Upper lobe of right lung (tissue), 1 donor: ENCODE measurements at regions not wholly inside any gene's neighbourhood (a gene's known extent, or its start where the extent isn't known, plus 50 kb on each side); places are given as distances from the start of the nearest gene placed in this dataset.

Experiments used
- ATAC-seq: fragments of 200-7000 bp; cut with Tn5 transposase; one replicate; pipeline ENCODE4 v1.9.1; 2020; ENCODE audit warnings: mild to moderate bottlenecking, moderate library complexity
- DNase-seq: peaks from one replicate; pipeline ENCODE4 v3.0.0-alpha.2; 2020
- H3K27ac ChIP-seq: fragments of 200-600 bp; one replicate; pipeline ENCODE4 v1.8.0; 2022
- H3K27me3 ChIP-seq: fragments of 200-600 bp; one replicate; pipeline ENCODE4 v1.8.0; 2022; ENCODE audit warnings: mild to moderate bottlenecking
- H3K36me3 ChIP-seq: fragments of 200-600 bp; one replicate; pipeline ENCODE4 v1.8.0; 2022
- H3K4me1 ChIP-seq: fragments of 200-600 bp; one replicate; pipeline ENCODE4 v1.8.0; 2022
- H3K4me3 ChIP-seq: fragments of 200-600 bp; one replicate; pipeline ENCODE4 v1.8.0; 2022; ENCODE audit warnings: mild to moderate bottlenecking
- H3K9me3 ChIP-seq: fragments of 200-600 bp; one replicate; pipeline ENCODE4 v1.8.0; 2022
- CTCF ChIP-seq: fragments of 200-600 bp; IDR thresholded peaks from one replicate; pipeline ENCODE4 v1.8.0; 2022; ENCODE audit warnings: antibody characterized with exemption
- intact Hi-C: fragments of 100-400 bp; cut with DNase I; formaldehyde crosslinking; loops from one replicate; pipeline ENCODE4 v1.11.0; 2022
- donor health status: DM: no; HTN: yes; CAD: no; lungs with severe emphysema.

- no peak for TF ChIP-seq CTCF
- Histone ChIP-seq H3K9me3 (no peaks in the 10 kb centered on the region), H3K27me3 (no peaks in the 10 kb centered on the region), H3K4me3 (no peak overlapping the region), H3K36me3 (no peaks in the 10 kb centered on the region), H3K4me1 (no peaks in the 10 kb centered on the region), H3K27ac (no peak overlapping the region)
- no peak for DNase-seq
- intact Hi-C loops = no loop called here
- peak; percentile 77 for ATAC-seq
Observed at GRCh38 chr5:31119938-31120641, 73.4 kb upstream of the CDH6 start.

- intact Hi-C loops = no loop called here
- H3K36me3 ChIP-seq = no peaks in the 10 kb centered on the region
- DNase-seq (no peak), ATAC-seq (no peak)
- no peak overlapping the region for H3K4me3 ChIP-seq
- H3K27me3 ChIP-seq = no peaks in the 10 kb centered on the region
- no peaks in the 10 kb centered on the region for H3K9me3 ChIP-seq
- H3K4me1 ChIP-seq = no peaks in the 10 kb centered on the region
- TF ChIP-seq CTCF = no peak
- H3K27ac ChIP-seq = no peak overlapping the region
Observed at GRCh38 chr5:31116466-31117031, 76.9 kb upstream of the CDH6 start.

- DNase-seq (no peak), ATAC-seq (no peak)
- intact Hi-C loops = no loop called here
- Histone ChIP-seq H3K4me1 (no peaks in the 10 kb centered on the region), H3K27me3 (no peaks in the 10 kb centered on the region), H3K36me3 (no peaks in the 10 kb centered on the region), H3K9me3 (no peaks in the 10 kb centered on the region), H3K4me3 (no peak overlapping the region), H3K27ac (no peak overlapping the region)
- TF ChIP-seq CTCF = no peak
Observed at GRCh38 chr5:31114817-31115216, 78.7 kb upstream of the CDH6 start.

GRCh38 chr5:31113666-31114350 lies 79.7 kb upstream of the CDH6 start:
- intact Hi-C loops = no loop called here
- DNase-seq = no peak

GRCh38 chr5:31113101-31113500 lies 80.4 kb upstream of the CDH6 start:
- H3K27ac ChIP-seq = no peak overlapping the region
- DNase-seq = no peak
- H3K9me3 ChIP-seq = no peaks in the 10 kb centered on the region
- H3K4me3 ChIP-seq = no peak overlapping the region
- intact Hi-C loops = no loop called here
- no peak for TF ChIP-seq CTCF
- no peaks in the 10 kb centered on the region for H3K4me1 ChIP-seq
- no peak for ATAC-seq
- no peaks in the 10 kb centered on the region for H3K27me3 ChIP-seq
- H3K36me3 ChIP-seq = no peaks in the 10 kb centered on the region

More at GRCh38 chr5:31113666-31114350, 79.7 kb upstream of the CDH6 start:
- H3K4me1 ChIP-seq = no peaks in the 10 kb centered on the region
- no peaks in the 10 kb centered on the region for H3K27me3 ChIP-seq
- no peaks in the 10 kb centered on the region for H3K9me3 ChIP-seq
- TF ChIP-seq CTCF = no peak
- ATAC-seq = no peak
- no peak overlapping the region for H3K4me3 ChIP-seq
- H3K36me3 ChIP-seq = no peaks in the 10 kb centered on the region
- H3K27ac ChIP-seq = no peak overlapping the region
